PC-9 (cell line): ENCODE measurements at regions not wholly inside any gene's neighbourhood (a gene's known extent, or its start where the extent isn't known, plus 50 kb on each side); places are given as distances from the start of the nearest gene placed in this dataset.
A peak's percentile ranks its signal among the peaks of the same experiment; 100 is the strongest.

Experiments
- BruUV-seq: library from RNA; stranded (reverse); fragments of 400-500 nt; replicated peaks from 2 replicates; lab custom pipeline; 2021; lab: Mats Ljungman, UMichigan
- CTCF ChIA-PET: fragments of 300-600 bp; sonication (Branson Sonifier 250); formaldehyde crosslinking; loops from one replicate; lab custom pipeline; 2022; ENCODE audit warnings: antibody characterized with exemption; lab: Charles Lee
- POLR2A ChIA-PET: fragments of 300-600 bp; sonication (Branson Sonifier 250); formaldehyde crosslinking; loops from one replicate; lab custom pipeline; 2022; ENCODE audit warnings: antibody characterized with exemption; ENCODE audit not compliant: unreplicated experiment; lab: Charles Lee
- DNase-seq, 2 experiments: peaks; one replicate each; pipeline versions ENCODE4 v3.0.0 to v3.0.0-alpha.2; 2015 to 2022; ENCODE audit warnings: mixed read lengths in 1 of 2
- H2AFZ ChIP-seq: fragments of 200-600 bp; sonication (generic); 2 replicates; pipeline ENCODE4 v1.8.1; 2017; ENCODE audit warnings: antibody characterized with exemption
- H3F3A ChIP-seq: fragments of 200-600 bp; sonication (generic); 2 replicates; pipeline ENCODE4 v1.8.1; 2017; ENCODE audit warnings: antibody characterized with exemption, mild to moderate bottlenecking, low read depth; ENCODE audit not compliant: insufficient read depth
- H3K27ac ChIP-seq: fragments of 200-600 bp; sonication (generic); 2 replicates; pipeline ENCODE4 v1.6.1; 2016; ENCODE audit warnings: mixed run types
- H3K27me3 ChIP-seq: fragments of 200-600 bp; sonication (generic); 2 replicates; pipeline ENCODE4 v1.6.1; 2016; ENCODE audit warnings: low read depth, mixed run types; ENCODE audit not compliant: insufficient read depth
- H3K36me3 ChIP-seq: fragments of 200-600 bp; sonication (generic); 2 replicates; pipeline ENCODE4 v1.6.1; 2016; ENCODE audit warnings: low read depth, mixed run types
- H3K4me1 ChIP-seq: fragments of 200-600 bp; sonication (generic); replicated peaks from 2 replicates; pipeline ENCODE4 v1.6.1; 2016; ENCODE audit warnings: mixed run types; ENCODE audit not compliant: insufficient read depth
- H3K4me2 ChIP-seq: fragments of 200-600 bp; sonication (generic); 2 replicates; pipeline ENCODE4 v1.6.1; 2017; ENCODE audit warnings: mixed run types
- H3K4me3 ChIP-seq: fragments of 200-600 bp; sonication (generic); 2 replicates; pipeline ENCODE4 v1.6.1; 2016; ENCODE audit warnings: mixed run types
- H3K79me2 ChIP-seq: fragments of 200-600 bp; sonication (generic); 2 replicates; pipeline ENCODE4 v1.6.1; 2017; ENCODE audit warnings: low read depth, mixed run types
- H3K9me2 ChIP-seq: fragments of 200-600 bp; sonication (generic); 2 replicates; pipeline ENCODE4 v1.8.1; 2017; ENCODE audit warnings: mild to moderate bottlenecking; ENCODE audit not compliant: insufficient read depth
- H3K9me3 ChIP-seq: fragments of 200-600 bp; sonication (generic); 2 replicates; pipeline ENCODE4 v1.8.1; 2016; ENCODE audit warnings: low read depth; ENCODE audit not compliant: insufficient read depth
- H4K20me1 ChIP-seq: fragments of 200-600 bp; sonication (generic); 2 replicates; pipeline ENCODE4 v1.8.1; 2017; ENCODE audit not compliant: insufficient read depth
- CTCF ChIP-seq: fragments of 200-600 bp; sonication (generic); conservative IDR thresholded peaks from 2 replicates; pipeline ENCODE4 v1.6.1; 2017; ENCODE audit warnings: mixed run types, antibody characterized with exemption, mild to moderate bottlenecking, moderate library complexity
- EZH2 ChIP-seq: fragments of 200-600 bp; sonication (generic); IDR thresholded peaks from 2 replicates; pipeline ENCODE4 v1.8.0; 2017; ENCODE audit warnings: antibody characterized with exemption, low read depth
- intact Hi-C: fragments of 100-400 bp; cut with micrococcal nuclease; formaldehyde crosslinking; loops from one replicate; pipeline ENCODE4 v1.10.0; 2022; ENCODE audit not compliant: unreplicated experiment

- Histone ChIP-seq H4K20me1 (no peaks in the 10 kb centered on the region), H3K79me2 (no peaks in the 10 kb centered on the region), H3K9me3 (no peaks in the 10 kb centered on the region), H3K27me3 (peaks cover 40% of the 10 kb centered on the region), H3K4me3 (no peak overlapping the region), H3K27ac (no peak overlapping the region), H3K9me2 (no peaks in the 10 kb centered on the region), H3K4me1 (no peaks in the 10 kb centered on the region), H3K36me3 (no peaks in the 10 kb centered on the region), H3F3A (no peaks in the 10 kb centered on the region), H2AFZ (no peak overlapping the region), H3K4me2 (no peak overlapping the region)
- no TSS peak for BruUV-seq
- no peak for DNase-seq
- ChIA-PET POLR2A (no interaction called here), CTCF (no interaction called here)
- intact Hi-C loops, result no loop called here
- TF ChIP-seq EZH2, result no peak
- no peak for TF ChIP-seq CTCF
These were observed 263.2 kb downstream of the DLL1 start for GRCh38 chr6:170027647-170028043.

GRCh38 chr6:170026751-170027646 is 263.9 kb downstream of the DLL1 start:
- Histone ChIP-seq H3K9me3 (no peaks in the 10 kb centered on the region), H3K79me2 (no peaks in the 10 kb centered on the region), H2AFZ (no peak overlapping the region), H3K9me2 (no peaks in the 10 kb centered on the region), H3K27me3 (peaks cover 40% of the 10 kb centered on the region), H4K20me1 (no peaks in the 10 kb centered on the region), H3K36me3 (no peaks in the 10 kb centered on the region), H3K4me3 (no peak overlapping the region), H3K4me1 (no peaks in the 10 kb centered on the region), H3F3A (no peaks in the 10 kb centered on the region), H3K4me2 (0 out of 2 replicates have a peak overlapping the region, but pooled peaks have one; percentile 16), H3K27ac (no peak overlapping the region)
- POLR2A ChIA-PET, result no interaction called here
- no peak for TF ChIP-seq CTCF
- no peak for TF ChIP-seq EZH2
- no peak for DNase-seq
- intact Hi-C loops, result no loop called here
- CTCF ChIA-PET, result no interaction called here
- BruUV-seq, result no TSS peak

- H3K9me2 ChIP-seq, result no peaks in the 10 kb centered on the region
- H3K79me2 ChIP-seq, result no peaks in the 10 kb centered on the region
- no peaks in the 10 kb centered on the region for H3K4me1 ChIP-seq
- no peak overlapping the region for H2AFZ ChIP-seq
- H3K36me3 ChIP-seq, result no peaks in the 10 kb centered on the region
- ChIA-PET POLR2A (no interaction called here), CTCF (no interaction called here)
- H3K9me3 ChIP-seq, result no peaks in the 10 kb centered on the region
- TF ChIP-seq EZH2, result no peak
- no peak for TF ChIP-seq CTCF
- intact Hi-C loops, result no loop called here
- no peak overlapping the region for H3K4me3 ChIP-seq
- DNase-seq, result peak; percentile 63 to 76
- no peak overlapping the region for H3K27ac ChIP-seq
- no peaks in the 10 kb centered on the region for H4K20me1 ChIP-seq
- BruUV-seq, result no TSS peak
- peak overlapping the region; percentile 16; the same call in 1 of the 2 replicates for H3K4me2 ChIP-seq
- no peaks in the 10 kb centered on the region for H3F3A ChIP-seq
- peaks cover 40% of the 10 kb centered on the region for H3K27me3 ChIP-seq
These were observed 264.7 kb downstream of the DLL1 start for GRCh38 chr6:170025935-170026750.
